Right ventricle myocardium inferior (tissue), 1 donor: ENCODE measurements at regions not wholly inside any gene's neighbourhood (a gene's known extent, or its start where the extent isn't known, plus 50 kb on each side); places are given as distances from the start of the nearest gene placed in this dataset.
"Not testable (repeated sequence)": the region's sequence is repeated elsewhere in the genome, so short reads cannot be mapped to it uniquely, and the experiment has no call there.

ENCODE experiments used
- ATAC-seq: fragments of 200-7000 bp; cut with Tn5 transposase; one replicate; pipeline ENCODE4 v1.9.1; 2020; ENCODE audit warnings: mild to moderate bottlenecking, moderate library complexity
- DNase-seq: peaks from one replicate; pipeline ENCODE4 v3.0.0; 2021; ENCODE audit errors: missing footprints
- intact Hi-C: fragments of 100-400 bp; cut with DNase I; formaldehyde crosslinking; loops from one replicate; pipeline ENCODE4 v1.11.0; 2022
- donor health status: DM: no; HTN: yes; CAD: no; lungs with severe emphysema.

DNA sequence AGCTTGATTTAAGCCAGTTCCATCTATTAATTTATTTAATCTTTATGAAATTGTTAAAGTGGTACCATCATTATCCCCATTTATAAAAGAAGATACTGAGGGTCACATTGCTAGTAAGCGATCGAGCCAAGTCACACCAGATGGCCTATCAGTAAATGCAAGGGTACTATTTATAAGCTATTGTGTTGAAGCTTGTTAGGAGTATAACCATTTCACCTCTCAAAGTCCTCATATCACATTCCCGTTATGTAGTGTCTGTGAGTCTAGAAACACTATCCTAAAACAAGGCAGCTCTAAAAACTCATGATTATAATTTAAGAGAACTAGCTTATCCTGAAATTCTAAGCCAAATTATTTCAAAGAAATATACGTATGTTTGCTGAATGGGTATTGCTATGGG, 1161.8 kb downstream of the EFNA5 start:
- intact Hi-C loops: no loop called here
- ATAC-seq (peak; percentile 72), DNase-seq (no peak)

DNA sequence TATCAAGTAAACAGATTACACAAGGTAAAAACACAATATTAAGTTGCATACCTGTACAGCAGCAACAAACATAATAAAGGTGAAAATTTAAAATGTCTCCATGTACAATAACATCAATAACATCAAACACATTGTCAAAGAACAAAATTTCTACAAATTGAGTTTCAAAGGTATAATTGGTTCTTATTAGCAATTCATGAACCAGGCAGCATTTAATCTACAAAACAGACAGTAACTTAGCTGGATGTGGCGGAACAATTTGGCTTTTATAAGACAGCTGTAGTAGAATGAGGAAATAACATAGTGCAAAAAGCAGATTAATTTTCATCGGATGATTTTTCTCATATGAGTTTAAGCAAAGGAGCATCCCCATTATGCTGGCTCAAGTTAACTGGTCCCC, 1176.8 kb downstream of the EFNA5 start:
- DNase-seq (no peak), ATAC-seq (no peak)
- intact Hi-C loops: no loop called here

DNA sequence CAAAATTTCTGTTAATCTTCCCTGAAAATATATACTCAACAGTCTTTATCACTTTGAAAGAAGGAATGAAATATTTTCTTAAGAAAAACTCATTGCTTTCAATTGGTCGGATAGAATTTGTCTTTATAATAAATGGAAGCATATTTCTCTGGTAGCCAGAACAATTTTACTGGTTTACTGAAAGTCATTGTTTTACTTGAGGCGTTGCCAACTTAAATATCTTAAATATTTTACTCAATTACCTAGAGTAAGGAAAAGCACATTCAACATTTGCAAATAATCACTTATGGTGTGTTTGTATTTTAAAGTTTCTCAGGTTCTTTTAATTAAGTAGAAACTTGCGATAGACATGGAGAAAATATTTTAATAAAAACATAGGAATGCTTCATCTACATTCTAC, 1181.7 kb downstream of the EFNA5 start:
- DNase-seq (no peak), ATAC-seq (no peak)
- intact Hi-C loops: no loop called here

DNA sequence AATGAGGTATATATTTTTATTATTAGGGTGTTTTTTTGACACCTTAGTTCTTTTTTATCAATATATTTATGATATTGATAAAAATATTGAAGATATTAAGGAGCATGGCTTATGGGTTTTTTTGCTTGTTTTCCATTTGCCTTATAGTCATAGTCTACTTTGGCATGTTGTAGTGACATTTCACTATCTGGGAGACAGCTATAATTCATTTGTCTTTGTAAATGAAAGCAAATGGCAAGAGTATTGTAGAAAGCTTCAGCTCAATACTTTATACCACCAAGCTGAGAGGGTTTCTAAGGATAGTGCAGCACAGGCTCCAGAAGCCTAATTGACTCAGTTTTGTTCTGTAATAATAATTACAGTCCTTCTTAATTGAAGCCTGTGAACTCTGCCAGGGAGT, 1182.3 kb downstream of the EFNA5 start:
- DNase-seq: no peak
- intact Hi-C loops: no loop called here
- no peak for ATAC-seq

DNA sequence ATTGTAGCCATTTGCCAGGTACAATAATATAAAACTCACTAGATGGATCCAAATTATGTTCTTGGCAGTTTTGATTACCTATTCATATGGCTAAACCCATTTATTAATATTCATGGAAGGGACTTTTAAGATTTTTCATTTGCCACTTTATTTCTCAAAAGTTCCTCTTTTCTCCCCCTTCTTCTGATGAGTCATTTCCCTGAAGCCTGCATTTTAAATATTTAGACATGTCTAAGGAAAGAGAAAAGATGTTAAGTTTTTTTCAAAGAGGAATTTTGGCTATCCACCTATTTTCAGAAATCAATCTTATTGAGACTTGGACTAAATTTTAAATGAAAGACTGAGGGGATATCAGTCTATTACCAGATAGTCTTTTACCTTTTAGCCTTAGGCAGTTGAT, 1189.4 kb downstream of the EFNA5 start:
- no peak for DNase-seq
- no peak for ATAC-seq
- intact Hi-C loops: no loop called here

- DNase-seq (no peak), ATAC-seq (no peak)
- intact Hi-C loops: no loop called here
Measured at GRCh38 chr5:106476630-106477029, 1194.1 kb downstream of the EFNA5 start.

DNA sequence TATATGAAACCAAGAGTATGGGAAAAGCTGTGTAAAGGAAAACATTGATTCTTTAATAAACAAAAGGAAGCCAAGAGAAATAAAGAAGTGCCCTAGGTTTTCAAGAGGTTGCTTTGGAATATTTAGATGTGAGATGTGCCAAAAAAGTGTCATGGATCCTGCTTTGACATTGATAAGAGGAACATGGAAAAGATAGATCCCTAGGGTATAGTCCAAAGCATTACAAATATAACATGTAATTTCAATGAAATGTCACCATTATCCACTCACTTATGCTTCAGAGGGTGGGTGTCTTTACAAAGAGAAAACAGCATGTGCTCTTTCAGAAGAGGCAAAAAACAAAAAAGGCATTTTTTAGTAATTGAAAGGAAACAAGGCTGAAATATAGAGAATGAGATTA, 1196.7 kb downstream of the EFNA5 start:
- ATAC-seq (no peak), DNase-seq (no peak)
- intact Hi-C loops: no loop called here

DNA sequence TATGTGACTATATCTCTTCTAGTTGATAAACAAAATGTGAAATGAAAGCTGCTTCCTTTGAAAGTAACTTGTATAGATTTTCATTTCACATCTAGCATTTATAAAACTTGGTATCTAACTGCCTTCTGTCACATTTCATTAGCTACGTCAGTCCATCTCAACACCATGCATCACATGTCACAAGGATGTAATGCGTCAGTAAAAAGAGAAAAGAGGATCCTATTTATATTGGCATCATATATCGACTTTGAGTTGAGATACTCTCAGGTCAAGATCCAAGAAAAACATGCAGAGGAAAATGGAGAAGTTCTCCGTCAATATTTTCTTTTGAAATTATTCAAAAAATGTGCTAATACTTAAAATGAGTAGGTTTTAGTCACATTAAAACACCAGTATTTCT, 1211.2 kb downstream of the EFNA5 start:
- intact Hi-C loops: loop anchor here (10.0 kb wide), 1 partner anchor 415 kb away; no protein-coding TSS in a partner anchor
- no peak for DNase-seq
- no peak for ATAC-seq

DNA sequence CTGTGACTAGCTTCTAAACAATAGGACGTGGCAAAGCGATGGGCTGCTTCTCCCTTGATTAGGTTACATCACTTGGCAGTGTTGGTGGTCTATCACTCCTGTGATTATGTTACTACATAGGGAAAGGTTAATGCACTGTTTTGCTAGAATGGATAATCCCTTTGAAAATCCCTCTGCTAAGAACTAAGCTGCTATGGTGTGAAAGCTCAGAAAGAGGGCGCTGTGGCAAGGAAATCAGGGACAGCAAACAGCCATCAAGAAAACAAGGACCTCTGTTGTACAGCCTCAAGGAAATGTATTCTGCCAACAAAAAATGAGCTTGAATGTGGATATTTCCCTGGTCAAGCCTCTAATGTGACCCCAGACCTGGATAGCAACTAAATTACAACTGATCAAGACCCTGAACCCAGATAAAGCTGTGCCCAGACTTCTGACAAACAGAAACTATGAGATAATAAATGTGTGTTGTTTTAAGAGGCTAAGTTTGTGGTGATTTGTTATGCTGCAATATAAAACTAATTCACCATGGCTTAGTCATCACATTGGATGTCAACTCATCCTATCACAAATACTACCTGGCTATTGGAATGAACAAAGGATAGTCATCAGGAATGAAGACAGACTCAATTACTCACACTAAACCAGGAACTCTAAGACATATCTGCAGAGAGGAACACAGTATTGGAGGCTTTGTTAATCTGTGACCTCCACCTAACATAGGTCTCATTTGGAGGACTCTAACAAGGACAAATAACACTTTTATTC, 1215.9 kb downstream of the EFNA5 start:
- intact Hi-C loops: loop anchor here (10.0 kb wide), 1 partner anchor 420 kb away; no protein-coding TSS in a partner anchor
- no peak for ATAC-seq

DNA sequence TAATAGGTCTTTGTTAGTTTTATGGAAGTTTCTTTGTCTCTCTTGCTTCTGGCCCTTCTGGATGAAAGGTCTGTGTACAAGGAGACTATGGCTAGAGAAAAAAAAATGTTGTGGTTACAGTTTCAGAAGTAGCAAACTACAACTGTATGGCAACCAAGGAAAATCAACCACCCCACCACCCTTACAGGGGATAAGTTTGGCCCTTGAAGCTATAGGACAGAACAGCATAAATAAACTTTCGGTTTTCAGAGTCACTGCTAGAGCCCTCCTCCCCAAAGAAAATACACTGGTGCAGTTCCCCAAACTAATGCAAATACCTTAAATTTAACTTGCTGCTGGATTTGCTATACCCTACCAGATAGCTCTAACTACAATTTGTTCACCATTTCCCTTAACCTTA, 1216.7 kb downstream of the EFNA5 start:
- DNase-seq: no peak
- intact Hi-C loops: loop anchor here (10.0 kb wide), 1 partner anchor 421 kb away; no protein-coding TSS in a partner anchor
- no peak for ATAC-seq

More for the DNA sequence above, 1215.9 kb downstream of the EFNA5 start:
- no peak for DNase-seq

DNA sequence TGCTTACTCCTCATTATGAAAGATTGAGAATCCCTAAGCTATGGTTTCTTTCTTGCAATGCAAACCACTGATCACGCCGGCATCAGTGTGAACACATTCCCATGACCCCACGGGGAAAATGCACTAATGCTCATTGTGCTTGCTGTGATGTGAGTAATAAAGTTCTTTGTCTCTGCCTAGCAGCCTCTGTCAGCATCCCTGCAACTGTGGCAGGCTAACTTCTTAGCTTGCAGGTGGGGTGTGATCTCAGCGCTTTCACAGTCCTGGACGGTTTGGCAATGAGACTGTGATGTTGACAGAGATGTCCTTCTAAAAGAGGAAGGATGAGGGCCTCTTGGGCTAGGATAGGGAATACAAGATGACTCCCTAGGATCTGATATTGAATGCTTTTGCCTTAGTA, 1218.7 kb downstream of the EFNA5 start:
- no peak for ATAC-seq
- no peak for DNase-seq
- intact Hi-C loops: loop anchor here (10.0 kb wide), 1 partner anchor 423 kb away; no protein-coding TSS in a partner anchor

- ATAC-seq (no peak), DNase-seq (no peak)
- intact Hi-C loops: no loop called here
Measured at GRCh38 chr5:106443746-106444145, 1227.0 kb downstream of the EFNA5 start.

DNA sequence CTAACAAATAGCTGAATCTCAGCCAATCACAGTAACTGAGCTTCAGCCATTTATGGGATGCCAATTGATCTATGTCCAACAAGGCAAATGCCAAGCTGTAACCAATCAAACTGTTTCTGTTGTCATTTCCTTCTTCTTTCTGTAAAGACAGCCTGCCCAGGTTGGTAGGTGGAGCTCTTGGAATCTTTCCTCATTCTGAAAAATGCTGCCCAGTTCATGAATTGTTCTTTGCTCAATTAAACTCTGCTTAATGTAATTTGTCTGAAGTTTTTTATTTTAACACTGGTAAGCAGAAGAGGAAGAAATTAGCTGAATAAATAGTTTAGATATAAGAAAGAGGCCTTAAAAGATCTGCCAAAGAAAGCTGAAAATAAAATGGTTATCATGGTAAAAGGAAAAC, 1235.6 kb downstream of the EFNA5 start:
- ATAC-seq: no peak
- no peak for DNase-seq
- intact Hi-C loops: no loop called here

GRCh38 chr5:106430733-106431132, 1240.0 kb downstream of the EFNA5 start:
- ATAC-seq, intact Hi-C loops, DNase-seq: not testable (repeated sequence)

DNA sequence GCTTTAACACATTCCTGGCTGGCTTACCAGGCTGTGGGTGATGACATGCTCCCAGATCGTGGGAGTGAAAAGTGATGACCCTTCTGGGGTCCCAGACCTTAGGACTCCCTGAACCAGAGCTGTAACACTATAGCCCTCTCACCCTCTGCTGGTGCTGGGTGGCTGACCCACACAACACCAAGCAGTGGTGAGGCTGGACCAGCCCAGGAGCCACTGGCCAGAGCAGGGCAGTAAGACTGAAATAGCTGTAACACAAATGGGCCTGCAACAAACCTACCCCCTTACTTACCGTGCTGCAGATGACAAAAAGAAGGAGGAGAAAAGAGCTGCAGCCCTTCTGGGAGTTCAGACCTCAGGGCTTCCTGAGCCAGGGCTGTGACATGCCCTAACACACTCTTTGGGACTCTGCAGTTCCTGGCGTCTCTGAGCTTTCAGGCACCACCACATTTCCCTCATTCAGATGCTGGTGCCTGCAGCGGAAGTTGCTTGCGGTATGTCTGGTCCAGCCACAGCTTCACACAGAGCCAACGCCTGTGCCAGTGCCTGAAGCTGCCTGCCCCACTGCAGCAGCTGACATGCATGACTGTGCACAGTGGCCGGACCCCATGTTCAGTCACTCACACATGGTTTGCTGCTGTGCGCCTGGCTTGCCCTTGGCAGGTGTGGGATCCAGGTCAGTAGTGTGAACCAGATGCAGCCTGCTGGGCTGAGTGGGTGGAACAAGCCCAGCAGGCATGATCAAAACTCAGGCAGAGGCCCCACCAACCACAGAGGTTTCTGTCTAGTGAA, 1247.4 kb downstream of the EFNA5 start:
- DNase-seq (no peak), ATAC-seq (no peak)

DNA sequence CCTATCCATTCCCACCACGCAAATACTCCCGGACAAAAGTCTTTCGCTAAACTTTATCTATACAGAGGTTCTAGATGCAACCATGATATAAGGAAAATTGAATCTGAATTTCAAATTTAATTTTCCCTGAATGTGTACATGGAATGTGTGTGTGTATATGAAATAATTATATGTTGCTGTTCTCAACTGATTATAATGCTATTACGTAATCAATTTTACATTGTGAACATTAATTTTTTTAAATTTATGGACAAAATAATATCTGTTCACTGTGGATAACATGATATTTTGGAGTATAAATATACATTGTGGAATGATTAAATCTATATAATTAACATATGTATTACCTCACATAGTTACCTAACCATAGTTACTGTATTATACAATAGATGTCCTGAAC, 1250.6 kb downstream of the EFNA5 start:
- intact Hi-C loops: no loop called here
- no peak for ATAC-seq
- DNase-seq: no peak

More for the DNA sequence above, 1247.4 kb downstream of the EFNA5 start:
- intact Hi-C loops: no loop called here

DNA sequence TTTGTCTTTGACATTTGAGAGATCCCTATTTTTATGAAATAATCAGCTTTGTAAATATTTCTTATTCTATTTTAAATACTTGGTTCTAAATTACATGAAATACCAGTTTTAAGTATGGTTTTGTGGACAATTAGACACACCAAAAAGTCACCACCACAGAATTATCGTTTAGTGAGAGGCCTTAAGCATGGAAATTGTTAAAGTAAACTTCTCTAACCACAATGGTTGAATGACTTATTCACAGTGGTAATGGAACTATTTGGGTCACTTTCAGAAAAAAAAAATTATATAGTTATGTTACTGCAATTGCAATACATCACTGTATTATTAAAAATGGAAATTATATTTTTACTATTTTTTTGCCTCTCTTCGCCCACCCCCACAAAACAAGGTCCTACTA, 1252.5 kb downstream of the EFNA5 start:
- no peak for DNase-seq
- intact Hi-C loops: no loop called here
- ATAC-seq: no peak

DNA sequence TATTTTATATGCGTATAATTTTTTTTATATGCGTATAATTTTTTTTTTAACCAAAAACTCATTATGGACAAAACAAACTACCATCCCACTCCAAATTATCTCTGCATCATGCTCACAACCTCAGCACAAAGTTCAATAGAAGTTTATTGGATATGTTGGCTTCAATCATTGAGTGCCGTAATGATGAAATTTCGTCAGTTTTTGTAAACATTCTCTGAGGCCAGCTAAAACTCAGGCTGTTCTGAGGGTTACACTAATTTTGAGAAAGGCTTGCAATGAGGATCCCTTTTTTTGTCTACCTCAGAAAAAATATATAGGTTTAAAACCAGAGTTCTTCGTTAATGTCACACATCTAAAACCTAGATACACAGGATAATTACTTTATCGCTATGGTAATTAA, 1253.2 kb downstream of the EFNA5 start:
- no peak for ATAC-seq
- intact Hi-C loops: no loop called here

DNA sequence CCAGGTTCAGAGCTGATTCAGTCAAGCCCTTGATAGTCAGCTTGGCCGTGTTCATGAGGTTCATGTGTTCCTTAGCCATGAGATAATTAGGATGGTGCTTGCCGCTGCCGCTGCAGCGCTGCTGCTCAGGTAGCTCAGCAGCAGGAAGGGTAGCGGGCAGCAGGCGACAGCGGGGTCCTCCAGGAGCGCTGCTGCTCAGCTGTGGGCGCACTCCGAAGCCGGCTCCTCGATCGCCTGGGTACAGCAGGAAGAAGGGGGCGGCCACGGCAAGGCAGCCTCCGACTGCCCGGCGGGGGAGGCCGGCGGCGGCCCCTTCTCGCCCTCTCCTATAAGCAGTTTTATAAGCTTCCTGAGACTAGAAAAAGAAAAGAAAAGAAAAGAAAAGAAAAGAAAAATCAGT, 1253.6 kb downstream of the EFNA5 start:
- intact Hi-C loops: no loop called here
- no peak for DNase-seq

More for the DNA sequence above, 1253.2 kb downstream of the EFNA5 start:
- DNase-seq: no peak

GRCh38 chr5:106415541-106415940, 1255.2 kb downstream of the EFNA5 start:
- no peak for DNase-seq
- intact Hi-C loops: no loop called here

More for the DNA sequence above, 1253.6 kb downstream of the EFNA5 start:
- ATAC-seq: no peak

More at GRCh38 chr5:106415541-106415940, 1255.2 kb downstream of the EFNA5 start:
- ATAC-seq: no peak
